Vagina (tissue), 2 donors: ENCODE measurements at regions not wholly inside any gene's neighbourhood (a gene's known extent, or its start where the extent isn't known, plus 50 kb on each side); places are given as distances from the start of the nearest gene placed in this dataset.

ENCODE experiments used
- CTCF ChIP-seq, 3 experiments: fragments of 450-650 bp in 2 of 3; fragments of 200-600 bp in 1 of 3; sonication (generic) in 1 of 3; IDR thresholded peaks; one replicate each; pipeline ENCODE4 v1.5.1; 2017 to 2019; ENCODE audit warnings: antibody characterized with exemption in 3 of 3, mild to moderate bottlenecking in 2 of 3, moderate library complexity in 2 of 3
- POLR2A ChIP-seq, 2 donors: fragments of 450-650 bp; IDR thresholded peaks; one replicate each; pipeline ENCODE4 v1.6.1; 2017; ENCODE audit warnings: antibody characterized with exemption in 2 of 2, mild to moderate bottlenecking in 2 of 2, moderate library complexity in 2 of 2
- POLR2AphosphoS5 ChIP-seq, 2 donors: sonication (generic); formaldehyde crosslinking; IDR thresholded peaks; one replicate each; pipeline ENCODE4 v1.9.0; 2017; ENCODE audit warnings: antibody characterized with exemption in 2 of 2, mild to moderate bottlenecking in 2 of 2, low read depth in 1 of 2; ENCODE audit not compliant: insufficient read depth in 1 of 2

DNA sequence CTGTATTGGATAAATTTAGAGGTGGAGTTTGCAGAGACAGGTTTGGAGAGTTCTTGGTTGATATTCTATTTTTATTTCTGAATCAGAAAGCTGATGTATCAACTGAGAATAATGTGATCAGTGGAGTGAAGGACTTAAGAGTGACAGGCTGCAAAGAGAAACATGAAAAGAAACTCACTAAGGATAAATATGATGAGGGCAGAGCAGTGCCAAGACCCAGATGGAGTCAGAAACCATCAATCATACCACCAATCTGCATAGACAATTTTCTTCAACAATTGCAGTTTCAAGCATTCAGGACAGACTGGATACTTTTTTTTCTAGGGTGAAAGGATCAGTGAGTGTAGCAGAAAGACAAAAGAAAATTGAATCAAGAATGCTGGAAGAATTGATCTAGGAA lies 226.7 kb upstream of the NAV3 start:
- TF ChIP-seq CTCF (IDR thresholded peaks at IDR 0.05), result no peak
- no peak for TF ChIP-seq POLR2AphosphoS5 (IDR thresholded peaks at IDR 0.05; ENCODE audit: insufficient read depth in 1 of 2, low read depth in 1 of 2)
- no peak for TF ChIP-seq POLR2A (IDR thresholded peaks at IDR 0.05)
